Adipose tissue (tissue), 3 donors: ENCODE measurements at regions not wholly inside any gene's neighbourhood (a gene's known extent, or its start where the extent isn't known, plus 50 kb on each side); places are given as distances from the start of the nearest gene placed in this dataset.

Source experiments
- H3K27ac ChIP-seq: one replicate; pipeline ENCODE4 v1.5.1; 2013; ENCODE audit warnings: low read depth, low read length
- WGBS, 3 donors: extraction: QIAGEN DNeasy Blood & Tissue Kit; methylation state at CpG; one replicate each; pipeline ENCODE4 v1.1.7; 2013; 5-methylcytosine and 5-hydroxymethylcytosine counted together
- donor health status: healthy with polysubstance abuse.
- donor health status: Bipolar disorder and iron deficiency.
- donor health status: healthy.

GRCh38 chr6:168967281-168967925 lies 286.2 kb downstream of the THBS2 start:
- no peak overlapping the region for H3K27ac ChIP-seq
- WGBS, 3 donors = 49 to 54% (median 51%) methylated on average over 3 of the region's 3 CpGs

GRCh38 chr6:168964138-168964835 lies 289.4 kb downstream of the THBS2 start:
- WGBS, 3 donors = 66 to 70% (median 66%) methylated on average over 14 of the region's 14 CpGs
- H3K27ac ChIP-seq = no peak overlapping the region

- H3K27ac ChIP-seq = no peak overlapping the region
- 61 to 76% (median 75%) methylated on average over 12 to 14 of the region's 14 CpGs for WGBS, 3 donors
These were observed 290.8 kb downstream of the THBS2 start for GRCh38 chr6:168962886-168963285.

GRCh38 chr6:168961264-168961656 lies 292.4 kb downstream of the THBS2 start:
- WGBS, 3 donors = 82 to 88% (median 86%) methylated on average over 13 of the region's 13 CpGs
- H3K27ac ChIP-seq = no peak overlapping the region

GRCh38 chr6:168960551-168961263 lies 292.9 kb downstream of the THBS2 start:
- WGBS, 3 donors = 59 to 68% (median 66%) methylated on average over 11 of the region's 11 CpGs

GRCh38 chr6:168959696-168960095 lies 293.9 kb downstream of the THBS2 start:
- WGBS, 3 donors = 85 to 89% (median 88%) methylated on average over 4 of the region's 4 CpGs

More at GRCh38 chr6:168960551-168961263, 292.9 kb downstream of the THBS2 start:
- H3K27ac ChIP-seq = no peak overlapping the region

GRCh38 chr6:168956884-168957730 lies 296.5 kb downstream of the THBS2 start:
- WGBS, 3 donors = 43 to 61% (median 60%) methylated on average over 6 of the region's 6 CpGs
- H3K27ac ChIP-seq = no peak overlapping the region

More at GRCh38 chr6:168959696-168960095, 293.9 kb downstream of the THBS2 start:
- no peak overlapping the region for H3K27ac ChIP-seq

- H3K27ac ChIP-seq = no peak overlapping the region
- WGBS, 3 donors = 48 to 66% (median 63%) methylated on average over 7 of the region's 7 CpGs
These were observed 297.4 kb downstream of the THBS2 start for GRCh38 chr6:168956141-168956838.

- WGBS, 3 donors = 87 to 93% (median 90%) methylated on average over 6 of the region's 6 CpGs
These were observed 300.2 kb downstream of the THBS2 start for GRCh38 chr6:168953461-168953860.

GRCh38 chr6:168951217-168951616 lies 302.4 kb downstream of the THBS2 start:
- 66 to 87% (median 78%) methylated on average over 12 of the region's 12 CpGs for WGBS, 3 donors
- no peak overlapping the region for H3K27ac ChIP-seq

More at GRCh38 chr6:168953461-168953860, 300.2 kb downstream of the THBS2 start:
- H3K27ac ChIP-seq = no peak overlapping the region

GRCh38 chr6:168950858-168951214 lies 302.8 kb downstream of the THBS2 start:
- 55 to 83% (median 79%) methylated on average over 14 of the region's 14 CpGs for WGBS, 3 donors
- H3K27ac ChIP-seq = no peak overlapping the region

GRCh38 chr6:168949981-168950857 lies 303.4 kb downstream of the THBS2 start:
- 38 to 60% (median 43%) methylated on average over 10 of the region's 10 CpGs for WGBS, 3 donors
- no peak overlapping the region for H3K27ac ChIP-seq

GRCh38 chr6:168948990-168949531 lies 304.6 kb downstream of the THBS2 start:
- H3K27ac ChIP-seq = no peak overlapping the region
- 81 to 88% (median 87%) methylated on average over 4 of the region's 4 CpGs for WGBS, 3 donors

GRCh38 chr6:168948002-168948401 lies 305.6 kb downstream of the THBS2 start:
- H3K27ac ChIP-seq = no peak overlapping the region
- 72 to 90% (median 76%) methylated on average over 6 of the region's 6 CpGs for WGBS, 3 donors

GRCh38 chr6:168943231-168943905 lies 310.3 kb downstream of the THBS2 start:
- 59 to 84% (median 80%) methylated on average over 13 of the region's 13 CpGs for WGBS, 3 donors
- no peak overlapping the region for H3K27ac ChIP-seq

- no peak overlapping the region for H3K27ac ChIP-seq
- 83 to 92% (median 89%) methylated on average over 13 of the region's 13 CpGs for WGBS, 3 donors
These were observed 311.0 kb downstream of the THBS2 start for GRCh38 chr6:168942646-168943045.
